ENCODE measurements at regions not wholly inside any gene's neighbourhood (a gene's known extent, or its start where the extent isn't known, plus 50 kb on each side); places are given as distances from the start of the nearest gene placed in this dataset.

GRCh38 chr2:4635289-4635688 is 931.9 kb downstream of the DCDC2C start:
- no peak overlapping the region for H3K4me3 ChIP-seq (ENCODE audit: low read length in 2 of 2)
- H3K23ac ChIP-seq (ENCODE audit: low read depth, low read length, poor library complexity), result no peak overlapping the region
- H3K9me3 ChIP-seq (replicated peaks in 1 of 2; ENCODE audit: control insufficient read depth in 2 of 2, insufficient read depth in 1 of 2, low read depth in 1 of 2, low read length in 2 of 2), result no peaks in the 10 kb centered on the region
- H3K79me1 ChIP-seq (ENCODE audit: low read depth, low read length), result no peaks in the 10 kb centered on the region
- H3K4me1 ChIP-seq (ENCODE audit: control insufficient read depth in 2 of 2, insufficient read depth in 1 of 2, low read depth in 1 of 2, low read length in 2 of 2), result no peaks in the 10 kb centered on the region
- no peak overlapping the region for H4K91ac ChIP-seq (ENCODE audit: low read depth, low read length, poor library complexity)
- no peak overlapping the region for H3K4me2 ChIP-seq (ENCODE audit: insufficient read depth, low read length, poor library complexity, severe bottlenecking)
- no peak overlapping the region for H4K8ac ChIP-seq (ENCODE audit: low read depth, low read length)
- no peak overlapping the region for H2BK12ac ChIP-seq (ENCODE audit: low read length)
- H2AK5ac ChIP-seq (ENCODE audit: low read depth, low read length), result no peak overlapping the region
- no CpG with 5 or more reads among the region's 4 CpGs for WGBS, 2 donors (ENCODE audit: extremely low coverage in 2 of 2, insufficient read length in 2 of 2, insufficient replicate concordance in 1 of 2)
- no peaks in the 10 kb centered on the region for H3K36me3 ChIP-seq (replicated peaks in 1 of 2; ENCODE audit: control insufficient read depth in 2 of 2, insufficient read depth in 2 of 2, low read length in 2 of 2)
- H3K4ac ChIP-seq (ENCODE audit: low read length), result no peak overlapping the region
- no peak overlapping the region for H2BK15ac ChIP-seq (ENCODE audit: low read length)
- H3K27ac ChIP-seq (replicated peaks; ENCODE audit: low read length), result no peak overlapping the region
- H2BK5ac ChIP-seq (ENCODE audit: low read length), result no peak overlapping the region
- no peak overlapping the region for H2AFZ ChIP-seq (ENCODE audit: low read length)
- H3K27me3 ChIP-seq (ENCODE audit: control insufficient read depth in 3 of 3, insufficient read depth in 3 of 3, low read depth in 1 of 3, low read length in 3 of 3), result no peaks in the 10 kb centered on the region
- H3K9ac ChIP-seq (ENCODE audit: low read depth, low read length, poor library complexity), result no peak overlapping the region
- H2BK120ac ChIP-seq (ENCODE audit: low read depth, low read length), result no peak overlapping the region
- no peak overlapping the region for H3K18ac ChIP-seq (ENCODE audit: low read length)
- no peak overlapping the region for H3K14ac ChIP-seq (ENCODE audit: low read length)
- DNase-seq (ENCODE audit: low spot score), result no peak

- DNase-seq (ENCODE audit: low spot score), result no peak
- H3K9me3 ChIP-seq (replicated peaks in 1 of 2; ENCODE audit: control insufficient read depth in 2 of 2, insufficient read depth in 1 of 2, low read depth in 1 of 2, low read length in 2 of 2), result no peaks in the 10 kb centered on the region
- no peak overlapping the region for H2BK12ac ChIP-seq (ENCODE audit: low read length)
- no peaks in the 10 kb centered on the region for H3K36me3 ChIP-seq (replicated peaks in 1 of 2; ENCODE audit: control insufficient read depth in 2 of 2, insufficient read depth in 2 of 2, low read length in 2 of 2)
- H3K4ac ChIP-seq (ENCODE audit: low read length), result no peak overlapping the region
- no peak overlapping the region for H3K18ac ChIP-seq (ENCODE audit: low read length)
- no peak overlapping the region for H4K91ac ChIP-seq (ENCODE audit: low read depth, low read length, poor library complexity)
- no peak overlapping the region for H3K14ac ChIP-seq (ENCODE audit: low read length)
- no peak overlapping the region for H3K4me2 ChIP-seq (ENCODE audit: insufficient read depth, low read length, poor library complexity, severe bottlenecking)
- no peak overlapping the region for H2BK15ac ChIP-seq (ENCODE audit: low read length)
- WGBS, 2 donors (ENCODE audit: extremely low coverage in 2 of 2, insufficient read length in 2 of 2, insufficient replicate concordance in 1 of 2), result no CpG with 5 or more reads among the region's 1 CpG
- H2AFZ ChIP-seq (ENCODE audit: low read length), result peak overlapping the region; percentile 80
- no peaks in the 10 kb centered on the region for H3K27me3 ChIP-seq (ENCODE audit: control insufficient read depth in 3 of 3, insufficient read depth in 3 of 3, low read depth in 1 of 3, low read length in 3 of 3)
- no peak overlapping the region for H3K27ac ChIP-seq (replicated peaks; ENCODE audit: low read length)
- no peak overlapping the region for H2BK5ac ChIP-seq (ENCODE audit: low read length)
- H3K9ac ChIP-seq (ENCODE audit: low read depth, low read length, poor library complexity), result no peak overlapping the region
- no peak overlapping the region for H2AK5ac ChIP-seq (ENCODE audit: low read depth, low read length)
- H3K23ac ChIP-seq (ENCODE audit: low read depth, low read length, poor library complexity), result no peak overlapping the region
- H4K8ac ChIP-seq (ENCODE audit: low read depth, low read length), result no peak overlapping the region
- H3K4me1 ChIP-seq (ENCODE audit: control insufficient read depth in 2 of 2, insufficient read depth in 1 of 2, low read depth in 1 of 2, low read length in 2 of 2), result no peaks in the 10 kb centered on the region
- H3K79me1 ChIP-seq (ENCODE audit: low read depth, low read length), result no peaks in the 10 kb centered on the region
- H3K4me3 ChIP-seq (ENCODE audit: low read length in 2 of 2), result no peak overlapping the region
- H2BK120ac ChIP-seq (ENCODE audit: low read depth, low read length), result no peak overlapping the region
Measured at GRCh38 chr2:4653991-4654390, 950.6 kb downstream of the DCDC2C start.

- no peak overlapping the region for H3K27ac ChIP-seq (replicated peaks; ENCODE audit: low read length)
- no peak overlapping the region for H3K4ac ChIP-seq (ENCODE audit: low read length)
- no peak overlapping the region for H3K4me2 ChIP-seq (ENCODE audit: insufficient read depth, low read length, poor library complexity, severe bottlenecking)
- no peak overlapping the region for H3K14ac ChIP-seq (ENCODE audit: low read length)
- no peak overlapping the region for H3K23ac ChIP-seq (ENCODE audit: low read depth, low read length, poor library complexity)
- no peak overlapping the region for H2BK15ac ChIP-seq (ENCODE audit: low read length)
- H2AK5ac ChIP-seq (ENCODE audit: low read depth, low read length), result no peak overlapping the region
- no peaks in the 10 kb centered on the region for H3K9me3 ChIP-seq (replicated peaks in 1 of 2; ENCODE audit: control insufficient read depth in 2 of 2, insufficient read depth in 1 of 2, low read depth in 1 of 2, low read length in 2 of 2)
- no peaks in the 10 kb centered on the region for H3K79me1 ChIP-seq (ENCODE audit: low read depth, low read length)
- no peaks in the 10 kb centered on the region for H3K27me3 ChIP-seq (ENCODE audit: control insufficient read depth in 3 of 3, insufficient read depth in 3 of 3, low read depth in 1 of 3, low read length in 3 of 3)
- H2BK12ac ChIP-seq (ENCODE audit: low read length), result no peak overlapping the region
- H4K8ac ChIP-seq (ENCODE audit: low read depth, low read length), result no peak overlapping the region
- no peak overlapping the region for H3K9ac ChIP-seq (ENCODE audit: low read depth, low read length, poor library complexity)
- no peak overlapping the region for H2BK5ac ChIP-seq (ENCODE audit: low read length)
- H3K4me1 ChIP-seq (ENCODE audit: control insufficient read depth in 2 of 2, insufficient read depth in 1 of 2, low read depth in 1 of 2, low read length in 2 of 2), result no peaks in the 10 kb centered on the region
- H3K18ac ChIP-seq (ENCODE audit: low read length), result peak overlapping the region; percentile 1
- WGBS, 2 donors (ENCODE audit: extremely low coverage in 2 of 2, insufficient read length in 2 of 2, insufficient replicate concordance in 1 of 2), result no CpG with 5 or more reads among the region's 3 CpGs
- DNase-seq (ENCODE audit: low spot score), result no peak
- H4K91ac ChIP-seq (ENCODE audit: low read depth, low read length, poor library complexity), result no peak overlapping the region
- peak overlapping the region; percentile 73 for H2AFZ ChIP-seq (ENCODE audit: low read length)
- H3K36me3 ChIP-seq (replicated peaks in 1 of 2; ENCODE audit: control insufficient read depth in 2 of 2, insufficient read depth in 2 of 2, low read length in 2 of 2), result no peaks in the 10 kb centered on the region
- H3K4me3 ChIP-seq (ENCODE audit: low read length in 2 of 2), result no peak overlapping the region
- H2BK120ac ChIP-seq (ENCODE audit: low read depth, low read length), result no peak overlapping the region
Measured at GRCh38 chr2:4656326-4656725, 953.0 kb downstream of the DCDC2C start.

GRCh38 chr2:4662161-4662779 is 958.9 kb downstream of the DCDC2C start:
- no CpG with 5 or more reads among the region's 8 CpGs for WGBS, 2 donors (ENCODE audit: extremely low coverage in 2 of 2, insufficient read length in 2 of 2, insufficient replicate concordance in 1 of 2)
- no peaks in the 10 kb centered on the region for H3K4me1 ChIP-seq (ENCODE audit: control insufficient read depth in 2 of 2, insufficient read depth in 1 of 2, low read depth in 1 of 2, low read length in 2 of 2)
- no peak overlapping the region for H2AFZ ChIP-seq (ENCODE audit: low read length)
- no peak overlapping the region for H3K4me2 ChIP-seq (ENCODE audit: insufficient read depth, low read length, poor library complexity, severe bottlenecking)
- H3K9ac ChIP-seq (ENCODE audit: low read depth, low read length, poor library complexity), result no peak overlapping the region
- H3K36me3 ChIP-seq (replicated peaks in 1 of 2; ENCODE audit: control insufficient read depth in 2 of 2, insufficient read depth in 2 of 2, low read length in 2 of 2), result no peaks in the 10 kb centered on the region
- H3K23ac ChIP-seq (ENCODE audit: low read depth, low read length, poor library complexity), result no peak overlapping the region
- H2AK5ac ChIP-seq (ENCODE audit: low read depth, low read length), result no peak overlapping the region
- no peak for DNase-seq (ENCODE audit: low spot score)
- H3K14ac ChIP-seq (ENCODE audit: low read length), result no peak overlapping the region
- H4K91ac ChIP-seq (ENCODE audit: low read depth, low read length, poor library complexity), result no peak overlapping the region
- H3K27ac ChIP-seq (replicated peaks; ENCODE audit: low read length), result no peak overlapping the region
- H2BK15ac ChIP-seq (ENCODE audit: low read length), result no peak overlapping the region
- H3K79me1 ChIP-seq (ENCODE audit: low read depth, low read length), result no peaks in the 10 kb centered on the region
- no peak overlapping the region for H2BK12ac ChIP-seq (ENCODE audit: low read length)
- H3K27me3 ChIP-seq (ENCODE audit: control insufficient read depth in 3 of 3, insufficient read depth in 3 of 3, low read depth in 1 of 3, low read length in 3 of 3), result no peaks in the 10 kb centered on the region
- no peak overlapping the region for H3K18ac ChIP-seq (ENCODE audit: low read length)
- H2BK5ac ChIP-seq (ENCODE audit: low read length), result no peak overlapping the region
- no peaks in the 10 kb centered on the region for H3K9me3 ChIP-seq (replicated peaks in 1 of 2; ENCODE audit: control insufficient read depth in 2 of 2, insufficient read depth in 1 of 2, low read depth in 1 of 2, low read length in 2 of 2)
- no peak overlapping the region for H3K4me3 ChIP-seq (ENCODE audit: low read length in 2 of 2)
- H4K8ac ChIP-seq (ENCODE audit: low read depth, low read length), result no peak overlapping the region
- no peak overlapping the region for H3K4ac ChIP-seq (ENCODE audit: low read length)
- H2BK120ac ChIP-seq (ENCODE audit: low read depth, low read length), result no peak overlapping the region
